NCI-H774 (cell line): ENCODE measurements at regions not wholly inside any gene's neighbourhood (a gene's known extent, or its start where the extent isn't known, plus 50 kb on each side); places are given as distances from the start of the nearest gene placed in this dataset.
A peak's percentile ranks its signal among the peaks of the same experiment; 100 is the strongest.

Experiments used
- DNase-seq: peaks from one replicate; lab custom pipeline; 2025; lab: John Stamatoyannopoulos, UW

GRCh38 chr3:66165660-66166059 lies 55.1 kb upstream of the SLC25A26 start:
- DNase-seq = no peak

- DNase-seq = no peak
These were observed 56.6 kb upstream of the SLC25A26 start for GRCh38 chr3:66164155-66164554.

- no peak for DNase-seq
These were observed 57.6 kb upstream of the SLC25A26 start for GRCh38 chr3:66163222-66163621.

GRCh38 chr3:66162766-66163165 lies 58.0 kb upstream of the SLC25A26 start:
- no peak for DNase-seq

- DNase-seq = no peak
These were observed 61.7 kb upstream of the SLC25A26 start for GRCh38 chr3:66158933-66159683.

GRCh38 chr3:66154444-66154861 lies 66.3 kb upstream of the SLC25A26 start:
- DNase-seq = no peak

DNA sequence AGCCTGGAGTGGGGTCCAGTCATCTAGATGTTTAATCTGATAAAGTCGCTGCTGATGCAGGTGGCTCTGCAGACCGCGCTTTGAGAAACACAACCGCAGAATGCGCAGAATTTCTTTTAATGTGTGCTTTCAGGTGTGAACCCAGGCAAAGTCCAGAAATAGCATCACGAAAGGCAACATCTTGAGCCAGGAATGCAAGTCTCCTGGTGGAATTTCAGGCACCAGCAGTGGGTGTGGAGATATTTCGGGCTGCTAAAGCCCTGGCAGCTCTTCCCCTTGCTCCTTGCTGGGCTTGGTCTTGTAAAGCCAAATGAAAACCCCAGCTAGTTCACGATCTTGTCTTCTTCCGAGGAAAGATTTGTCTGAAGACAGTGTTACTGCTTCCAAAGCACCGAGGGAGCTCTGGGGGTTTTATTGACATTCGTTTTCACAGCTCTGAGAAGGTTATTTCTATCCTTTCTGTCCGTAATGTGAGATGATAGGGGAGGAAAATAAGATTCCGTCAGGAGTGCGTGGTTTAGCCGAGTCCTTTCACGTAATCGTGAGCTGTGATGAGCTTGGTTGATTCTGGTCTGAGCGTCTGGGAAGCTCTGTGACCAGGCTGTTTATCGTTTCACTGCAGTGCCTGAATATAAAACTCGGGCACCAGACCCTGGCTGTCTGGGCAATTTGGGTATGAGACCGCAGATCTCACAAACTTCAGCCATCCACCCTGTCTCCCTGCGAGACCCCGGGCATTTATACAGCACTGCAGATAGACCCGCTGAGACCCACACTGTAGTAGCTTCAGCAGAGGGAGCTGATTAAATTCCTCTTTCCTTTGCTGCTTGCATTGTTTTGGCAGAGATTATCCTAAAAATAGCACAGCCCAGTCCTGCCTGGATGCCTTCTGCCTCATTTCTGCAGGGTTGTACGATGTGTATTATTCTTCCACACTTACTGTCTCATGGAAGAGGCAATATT lies 67.0 kb upstream of the SLC25A26 start:
- DNase-seq = no peak

DNA sequence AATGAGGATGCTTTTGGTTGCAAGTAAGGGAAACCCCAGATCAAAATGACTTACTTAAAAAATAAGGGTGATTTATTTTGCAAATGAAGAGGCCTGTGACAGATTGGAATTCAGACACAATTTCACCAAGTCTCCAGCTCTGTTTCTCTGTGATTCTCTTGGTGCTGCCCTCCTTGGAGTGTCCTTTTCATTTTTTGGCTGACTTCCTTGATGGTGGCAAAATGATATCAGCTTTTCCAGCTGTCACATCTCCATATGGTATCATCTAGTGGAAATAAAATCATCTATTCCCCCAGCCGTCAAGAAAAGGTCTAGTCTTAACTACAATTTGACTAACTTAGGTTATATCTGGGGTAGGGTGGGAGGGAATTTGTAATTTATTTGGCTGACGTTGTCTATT lies 68.5 kb upstream of the SLC25A26 start:
- no peak for DNase-seq

GRCh38 chr3:66150977-66151376 lies 69.8 kb upstream of the SLC25A26 start:
- no peak for DNase-seq

GRCh38 chr3:66149269-66149668 lies 71.5 kb upstream of the SLC25A26 start:
- DNase-seq = no peak

DNA sequence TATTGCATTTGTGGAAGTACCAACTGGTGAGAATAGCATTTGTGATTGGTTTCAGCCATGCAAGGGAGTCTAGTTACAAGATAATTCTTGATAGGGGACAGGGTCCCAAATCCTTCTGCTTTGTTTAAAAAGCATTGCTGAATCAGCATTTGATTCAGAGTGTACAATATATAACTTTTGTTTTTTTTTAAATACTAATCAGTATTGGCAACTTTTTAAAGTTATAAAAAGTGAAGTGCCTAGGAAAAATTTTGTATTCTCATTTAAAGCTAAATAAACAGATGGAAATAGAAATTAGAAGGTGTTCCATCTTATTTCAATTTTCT lies 75.4 kb upstream of the SLC25A26 start:
- no peak for DNase-seq

GRCh38 chr3:66144568-66145407 lies 76.0 kb upstream of the SLC25A26 start:
- no peak for DNase-seq

GRCh38 chr3:66142079-66142478 lies 78.7 kb upstream of the SLC25A26 start:
- DNase-seq = no peak

DNA sequence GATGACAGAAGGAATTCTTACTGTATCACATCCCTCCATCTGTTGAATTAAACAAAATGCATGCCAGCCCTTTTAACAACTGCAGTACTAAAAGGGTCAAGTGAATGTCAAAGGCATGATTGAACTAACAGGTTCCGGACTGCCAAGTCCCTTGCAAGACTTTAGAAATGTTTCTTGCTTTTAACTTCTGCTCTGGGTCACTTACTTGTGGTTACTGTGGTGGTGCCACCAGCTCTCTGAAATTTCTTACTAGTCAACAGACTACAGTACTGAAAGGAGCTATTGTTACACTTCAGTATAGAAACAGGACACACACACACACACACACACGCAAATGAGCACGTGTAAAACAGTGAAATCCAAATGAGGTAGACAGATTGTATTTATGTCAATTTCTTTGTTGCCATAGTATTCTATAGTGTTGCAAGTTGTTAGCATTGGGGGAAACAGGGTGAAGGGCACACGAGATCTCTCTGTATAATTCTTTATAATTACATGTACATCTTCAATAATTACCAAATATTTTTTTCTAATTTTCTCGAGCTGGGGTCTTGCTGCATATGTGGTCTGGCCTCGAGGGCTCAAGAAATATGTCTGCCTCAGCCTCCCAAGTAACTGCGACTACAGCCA lies 79.9 kb upstream of the SLC25A26 start:
- no peak for DNase-seq

- no peak for DNase-seq
These were observed 80.7 kb upstream of the SLC25A26 start for GRCh38 chr3:66140106-66140505.

DNA sequence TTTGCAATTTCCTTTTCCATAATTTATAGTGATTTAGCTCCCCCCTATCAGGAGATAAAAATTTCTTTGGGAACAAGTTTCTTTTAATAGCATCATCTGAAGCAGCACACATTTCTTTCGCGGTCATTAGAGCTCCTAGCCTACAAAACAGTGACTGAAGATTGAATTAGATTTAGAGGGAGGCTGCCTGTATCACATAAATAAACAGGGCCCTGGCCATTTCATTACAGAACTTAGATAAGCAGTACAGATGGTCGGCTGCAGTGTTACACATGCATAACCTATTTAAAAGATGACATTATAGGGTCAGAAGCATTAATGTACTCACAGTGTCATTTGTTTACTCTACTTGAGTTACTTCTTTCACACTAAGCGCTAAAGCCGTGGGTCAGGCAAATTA lies 81.4 kb upstream of the SLC25A26 start:
- no peak for DNase-seq

DNA sequence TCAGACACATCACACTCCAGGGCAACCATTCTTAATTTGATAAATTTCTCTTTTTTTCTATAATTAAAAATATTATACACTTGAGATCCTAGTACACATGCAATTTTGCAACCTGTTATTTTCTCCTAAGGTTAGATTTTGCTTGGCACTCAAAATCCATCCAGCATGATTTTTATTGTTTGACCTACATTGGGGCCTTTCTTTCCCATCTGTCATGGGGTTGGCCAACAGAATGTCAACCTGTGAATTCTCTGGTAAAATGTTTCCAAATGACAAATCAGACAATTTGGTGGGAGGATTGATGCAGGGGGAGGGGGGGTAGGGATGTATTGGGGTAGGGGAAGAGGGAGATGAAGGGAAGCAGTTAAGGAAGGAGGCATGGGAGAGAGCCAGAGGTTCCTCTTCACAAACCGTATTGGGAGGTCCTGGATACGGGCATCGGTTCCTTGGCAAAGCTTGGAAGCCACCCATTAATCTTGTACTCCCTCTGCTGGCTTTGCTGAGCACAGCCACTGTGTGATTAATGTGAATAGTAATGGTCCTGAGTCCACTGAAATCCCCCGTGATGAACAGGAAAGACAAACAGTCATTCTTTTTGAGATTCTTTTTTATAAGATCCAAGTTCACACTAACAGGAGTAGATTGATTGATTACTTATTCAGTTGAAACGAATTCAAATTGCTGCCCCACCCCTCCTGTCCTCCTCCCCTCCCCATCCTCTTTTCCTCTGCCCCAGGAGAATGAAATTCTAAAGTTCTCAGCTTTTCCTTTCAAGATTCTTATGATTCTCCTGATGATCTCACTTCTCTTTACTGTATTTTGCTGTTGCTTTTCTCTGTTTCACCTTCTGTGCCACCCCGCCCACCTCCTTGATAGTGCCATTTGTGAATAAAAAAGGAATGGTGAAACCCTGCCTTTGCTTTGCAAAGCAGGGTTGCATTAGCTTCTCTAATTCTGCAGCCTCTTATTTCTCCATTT lies 82.2 kb upstream of the SLC25A26 start:
- DNase-seq = peak; percentile 23

DNA sequence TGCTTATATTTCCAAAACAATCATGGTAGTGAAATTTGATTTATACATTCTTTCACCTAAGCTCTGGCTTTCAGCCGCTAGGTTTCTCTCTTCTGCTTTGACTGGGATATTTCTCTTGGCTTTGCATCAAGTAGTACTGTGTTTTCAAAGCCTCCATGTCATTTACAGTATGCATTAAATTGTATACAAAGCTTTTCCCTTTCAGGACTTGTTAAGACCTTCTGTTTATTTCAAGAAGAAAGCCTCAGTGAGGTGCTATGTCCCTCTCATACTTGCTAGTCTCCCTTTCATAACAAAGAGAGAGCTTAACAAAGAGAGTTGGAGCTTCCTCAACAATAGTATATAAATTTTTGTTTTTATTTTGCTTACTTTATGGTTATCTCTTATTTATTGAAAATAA lies 84.2 kb upstream of the SLC25A26 start:
- no peak for DNase-seq

- DNase-seq = no peak
These were observed 86.9 kb upstream of the SLC25A26 start for GRCh38 chr3:66133853-66134445.

GRCh38 chr3:66133050-66133757 lies 87.6 kb upstream of the SLC25A26 start:
- DNase-seq = no peak
